GM13977 (cell line): ENCODE measurements at regions not wholly inside any gene's neighbourhood (a gene's known extent, or its start where the extent isn't known, plus 50 kb on each side); places are given as distances from the start of the nearest gene placed in this dataset.

Experiments used
- DNase-seq: peaks from one replicate; pipeline ENCODE4 v3.0.0; 2012; ENCODE audit warnings: low spot score
- in situ Hi-C: fragments of 300-500 bp; cut with MboI; formaldehyde crosslinking; loops from one replicate; pipeline ENCODE4 v1.12.0; 2022; ENCODE audit warnings: low sequenced_read_pairs, low pct_unique_long_range_greater_than_20kb, mixed read lengths, inconsistent platforms; ENCODE audit not compliant: unreplicated experiment
- TF ChIP-seq, protein P1 (sequence below): IDR thresholded peaks from 2 replicates; pipeline ENCODE4 v1.5.1; 2012; ENCODE audit warnings: mild to moderate bottlenecking, control low read depth; ENCODE audit not compliant: insufficient read depth; ENCODE audit errors: extremely low read depth, missing control alignments

GRCh38 chr3:76463501-76463900, 576.4 kb upstream of the ROBO2 start:
- TF ChIP-seq, protein P1, sequence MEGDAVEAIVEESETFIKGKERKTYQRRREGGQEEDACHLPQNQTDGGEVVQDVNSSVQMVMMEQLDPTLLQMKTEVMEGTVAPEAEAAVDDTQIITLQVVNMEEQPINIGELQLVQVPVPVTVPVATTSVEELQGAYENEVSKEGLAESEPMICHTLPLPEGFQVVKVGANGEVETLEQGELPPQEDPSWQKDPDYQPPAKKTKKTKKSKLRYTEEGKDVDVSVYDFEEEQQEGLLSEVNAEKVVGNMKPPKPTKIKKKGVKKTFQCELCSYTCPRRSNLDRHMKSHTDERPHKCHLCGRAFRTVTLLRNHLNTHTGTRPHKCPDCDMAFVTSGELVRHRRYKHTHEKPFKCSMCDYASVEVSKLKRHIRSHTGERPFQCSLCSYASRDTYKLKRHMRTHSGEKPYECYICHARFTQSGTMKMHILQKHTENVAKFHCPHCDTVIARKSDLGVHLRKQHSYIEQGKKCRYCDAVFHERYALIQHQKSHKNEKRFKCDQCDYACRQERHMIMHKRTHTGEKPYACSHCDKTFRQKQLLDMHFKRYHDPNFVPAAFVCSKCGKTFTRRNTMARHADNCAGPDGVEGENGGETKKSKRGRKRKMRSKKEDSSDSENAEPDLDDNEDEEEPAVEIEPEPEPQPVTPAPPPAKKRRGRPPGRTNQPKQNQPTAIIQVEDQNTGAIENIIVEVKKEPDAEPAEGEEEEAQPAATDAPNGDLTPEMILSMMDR, result no peak
- in situ Hi-C loops, result no loop called here
- DNase-seq, result no peak

- no peak for DNase-seq
- TF ChIP-seq, protein P1, result no peak
- in situ Hi-C loops, result no loop called here
Observed at GRCh38 chr3:76470285-76470684, 569.6 kb upstream of the ROBO2 start.

GRCh38 chr3:76474632-76475031, 565.3 kb upstream of the ROBO2 start:
- in situ Hi-C loops, result no loop called here
- TF ChIP-seq, protein P1, result no peak
- no peak for DNase-seq

DNA sequence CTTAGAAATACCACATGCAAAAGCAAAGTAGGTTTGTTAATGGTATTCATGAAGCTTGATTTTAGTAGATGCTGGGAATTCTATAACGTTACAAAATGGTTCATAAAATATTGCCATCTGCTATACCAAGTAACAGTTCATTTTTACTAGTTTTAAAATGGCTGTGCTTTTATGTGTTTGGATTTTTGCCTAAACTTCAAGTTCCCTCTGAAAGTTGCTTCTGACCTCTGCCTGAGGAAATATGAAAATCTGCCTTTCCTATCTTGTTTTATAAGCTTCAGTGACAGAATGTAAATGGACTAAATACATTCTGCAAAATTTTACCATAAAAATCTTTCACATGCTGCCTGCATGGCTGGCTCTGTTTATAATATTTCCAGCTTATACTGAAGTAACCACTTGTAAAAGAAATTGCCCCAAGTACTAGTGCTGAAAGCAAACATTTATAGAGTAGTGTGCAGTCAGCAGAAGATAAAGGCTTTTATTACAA, 560.7 kb upstream of the ROBO2 start:
- DNase-seq, result no peak
- in situ Hi-C loops, result no loop called here
- TF ChIP-seq, protein P1, result no peak

DNA sequence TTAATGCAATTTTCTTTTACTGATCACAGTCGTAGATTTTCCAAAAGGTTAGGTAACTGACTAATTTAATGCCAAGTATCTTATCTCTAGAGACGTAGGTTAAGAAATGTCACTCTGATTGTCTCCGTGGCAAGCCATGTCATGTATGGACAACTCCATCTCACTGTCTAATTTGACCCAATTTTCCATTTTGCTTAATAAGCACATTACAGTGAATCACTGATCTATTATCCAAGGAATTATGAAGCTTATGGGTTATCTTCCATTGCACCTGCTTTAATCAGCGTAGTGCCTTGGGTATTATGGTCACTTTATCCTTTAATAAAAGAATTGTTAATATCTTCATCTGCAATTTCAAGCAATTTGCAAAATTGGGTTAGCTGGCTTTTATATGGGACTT, 557.4 kb upstream of the ROBO2 start:
- TF ChIP-seq, protein P1, result no peak
- DNase-seq, result no peak
- in situ Hi-C loops, result no loop called here

- in situ Hi-C loops, result no loop called here
- DNase-seq, result no peak
- TF ChIP-seq, protein P1, result no peak
Observed at GRCh38 chr3:76487446-76487845, 552.5 kb upstream of the ROBO2 start.

- in situ Hi-C loops, result no loop called here
- DNase-seq, result no peak
Observed at GRCh38 chr3:76490064-76490463, 549.8 kb upstream of the ROBO2 start.

More at GRCh38 chr3:76490064-76490463, 549.8 kb upstream of the ROBO2 start:
- TF ChIP-seq, protein P1, result no peak
